ENCODE measurements at regions not wholly inside any gene's neighbourhood (a gene's known extent, or its start where the extent isn't known, plus 50 kb on each side); places are given as distances from the start of the nearest gene placed in this dataset.
"Not testable (repeated sequence)": the region's sequence is repeated elsewhere in the genome, so short reads cannot be mapped to it uniquely, and the experiment has no call there.

GRCh38 chr6:170044836-170045562 lies 245.9 kb downstream of the DLL1 start:
- no peak for DNase-seq (ENCODE audit: low read depth)

- no peak for DNase-seq (ENCODE audit: low read depth)
Observed at GRCh38 chr6:170043881-170044790, 246.7 kb downstream of the DLL1 start.

GRCh38 chr6:170043150-170043819 lies 247.6 kb downstream of the DLL1 start:
- DNase-seq (ENCODE audit: low read depth), result no peak

- DNase-seq (ENCODE audit: low read depth), result no peak
Observed at GRCh38 chr6:170042596-170043118, 248.2 kb downstream of the DLL1 start.

- DNase-seq (ENCODE audit: low read depth), result no peak
Observed at GRCh38 chr6:170042123-170042522, 248.8 kb downstream of the DLL1 start.

GRCh38 chr6:170041526-170041925 lies 249.4 kb downstream of the DLL1 start:
- no peak for DNase-seq (ENCODE audit: low read depth)

- DNase-seq (ENCODE audit: low read depth), result no peak
Observed at GRCh38 chr6:170040906-170041305, 250.0 kb downstream of the DLL1 start.

- DNase-seq (ENCODE audit: low read depth), result no peak
Observed at GRCh38 chr6:170040115-170040500, 250.8 kb downstream of the DLL1 start.

GRCh38 chr6:170039156-170040114 lies 251.4 kb downstream of the DLL1 start:
- no peak for DNase-seq (ENCODE audit: low read depth)

GRCh38 chr6:170038708-170039107 lies 252.2 kb downstream of the DLL1 start:
- DNase-seq (ENCODE audit: low read depth), result no peak

- no peak for DNase-seq (ENCODE audit: low read depth)
Observed at GRCh38 chr6:170038251-170038650, 252.6 kb downstream of the DLL1 start.

GRCh38 chr6:170037541-170038250 lies 253.2 kb downstream of the DLL1 start:
- no peak for DNase-seq (ENCODE audit: low read depth)

GRCh38 chr6:170036916-170037315 lies 254.0 kb downstream of the DLL1 start:
- DNase-seq (ENCODE audit: low read depth), result no peak

- not testable (repeated sequence) for DNase-seq (ENCODE audit: low read depth)
Observed at GRCh38 chr6:170036367-170036766, 254.5 kb downstream of the DLL1 start.

GRCh38 chr6:170035901-170036304 lies 255.0 kb downstream of the DLL1 start:
- DNase-seq (ENCODE audit: low read depth), result no peak

GRCh38 chr6:170035044-170035443 lies 255.8 kb downstream of the DLL1 start:
- DNase-seq (ENCODE audit: low read depth), result no peak

GRCh38 chr6:170034294-170034693 lies 256.6 kb downstream of the DLL1 start:
- no peak for DNase-seq (ENCODE audit: low read depth)

GRCh38 chr6:170033666-170034065 lies 257.2 kb downstream of the DLL1 start:
- DNase-seq (ENCODE audit: low read depth), result no peak

GRCh38 chr6:170032706-170033309 lies 258.1 kb downstream of the DLL1 start:
- no peak for DNase-seq (ENCODE audit: low read depth)

- DNase-seq (ENCODE audit: low read depth), result no peak
Observed at GRCh38 chr6:170032197-170032596, 258.7 kb downstream of the DLL1 start.

Measured in GM04504 (cell line).